Right renal cortex interstitium (tissue), 3 donors: ENCODE measurements at regions not wholly inside any gene's neighbourhood (a gene's known extent, or its start where the extent isn't known, plus 50 kb on each side); places are given as distances from the start of the nearest gene placed in this dataset.
"Not testable (repeated sequence)": the region's sequence is repeated elsewhere in the genome, so short reads cannot be mapped to it uniquely, and the experiment has no call there.

Experiments
- DNase-seq, 3 donors: peaks; one replicate each; pipeline ENCODE4 v3.0.0-alpha.2; 2013; ENCODE audit warnings: low read depth in 3 of 3, low spot score in 2 of 3

- DNase-seq = no peak
Observed at GRCh38 chr3:144499001-144499930, 527.6 kb downstream of the DIPK2A start.

- DNase-seq = no peak
Observed at GRCh38 chr3:144501467-144501866, 529.8 kb downstream of the DIPK2A start.

GRCh38 chr3:144502402-144502801, 530.8 kb downstream of the DIPK2A start:
- DNase-seq = no peak

- not testable (repeated sequence) for DNase-seq
Observed at GRCh38 chr3:144506375-144506774, 534.8 kb downstream of the DIPK2A start.

DNA sequence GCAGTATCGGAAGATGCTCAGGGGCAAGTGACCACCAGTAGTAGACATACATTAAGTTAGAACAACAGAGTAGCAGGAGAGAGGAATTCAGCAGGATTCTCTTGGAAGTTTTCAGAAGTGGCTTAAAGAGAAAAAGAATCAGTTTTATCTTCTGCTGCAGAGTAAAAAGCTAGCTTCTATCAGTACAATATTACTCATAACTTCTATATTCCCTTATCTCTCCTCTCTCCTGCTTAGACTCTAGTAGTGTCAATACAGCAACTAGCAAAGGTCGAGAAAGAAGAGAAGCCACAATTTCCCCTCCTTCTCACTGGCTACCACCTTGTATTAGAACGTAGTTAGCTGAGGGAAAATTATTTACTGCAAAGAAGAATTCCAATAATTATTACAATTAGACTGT, 539.7 kb downstream of the DIPK2A start:
- no peak for DNase-seq

- DNase-seq = no peak
Observed at GRCh38 chr3:144516026-144516425, 544.4 kb downstream of the DIPK2A start.

- DNase-seq = no peak
Observed at GRCh38 chr3:144516589-144516988, 545.0 kb downstream of the DIPK2A start.

DNA sequence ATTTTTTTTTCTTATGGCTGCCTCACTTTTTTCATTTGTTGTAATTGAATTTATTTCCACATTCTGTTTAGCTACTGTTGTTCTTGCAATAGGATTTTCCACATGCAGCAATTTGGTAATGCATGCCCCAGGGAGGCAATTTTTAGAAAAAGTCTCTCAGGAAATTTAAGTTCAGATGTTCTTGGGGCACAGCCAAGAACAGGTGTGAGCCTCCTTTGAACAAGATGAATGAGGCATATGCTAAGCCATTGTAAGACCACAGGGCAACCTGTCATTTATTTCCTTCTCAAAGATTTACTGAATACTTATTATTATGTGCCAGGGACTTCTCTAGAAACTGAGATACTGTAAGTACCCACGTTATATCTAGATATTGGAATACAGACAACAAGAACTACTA, 549.5 kb downstream of the DIPK2A start:
- DNase-seq = no peak

DNA sequence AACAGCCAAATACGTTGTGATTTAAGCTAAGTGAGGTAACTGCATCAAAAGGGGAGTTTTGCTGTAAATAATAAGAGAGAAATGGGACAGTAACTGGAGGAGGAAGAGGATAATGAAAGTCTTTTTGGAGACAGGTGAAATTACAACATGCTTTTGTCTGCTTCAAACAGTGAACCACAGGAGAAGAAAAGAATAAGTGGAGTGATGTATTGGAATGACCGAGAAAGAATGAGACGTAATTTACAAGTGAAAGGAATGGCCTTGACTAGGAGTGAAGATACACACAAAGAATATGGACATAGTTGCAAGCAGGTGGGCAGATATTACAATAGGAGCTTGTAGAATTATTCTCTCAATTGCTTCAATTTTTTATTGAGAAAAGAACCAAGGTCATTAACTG, 550.8 kb downstream of the DIPK2A start:
- DNase-seq = no peak

DNA sequence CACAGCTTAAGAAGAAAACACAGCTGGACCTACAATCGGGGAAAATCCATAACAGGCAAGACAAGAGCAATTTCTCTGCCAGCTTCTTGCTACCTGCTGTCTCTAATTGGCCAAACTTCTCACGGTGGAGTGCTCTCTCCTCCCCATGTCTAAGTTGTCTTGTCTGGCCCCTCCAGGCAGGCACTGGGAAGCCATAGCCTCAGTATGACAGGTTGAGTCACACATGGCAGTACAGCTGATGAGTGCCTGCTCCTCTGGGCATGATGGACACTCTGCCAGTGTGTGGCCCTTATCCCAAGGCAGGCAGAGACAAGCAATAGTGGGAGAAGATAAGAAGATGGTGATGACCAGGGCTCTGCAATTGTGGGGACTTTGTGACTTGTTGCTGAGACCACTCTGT, 551.8 kb downstream of the DIPK2A start:
- no peak for DNase-seq

- DNase-seq = no peak
Observed at GRCh38 chr3:144524531-144524930, 552.9 kb downstream of the DIPK2A start.

DNA sequence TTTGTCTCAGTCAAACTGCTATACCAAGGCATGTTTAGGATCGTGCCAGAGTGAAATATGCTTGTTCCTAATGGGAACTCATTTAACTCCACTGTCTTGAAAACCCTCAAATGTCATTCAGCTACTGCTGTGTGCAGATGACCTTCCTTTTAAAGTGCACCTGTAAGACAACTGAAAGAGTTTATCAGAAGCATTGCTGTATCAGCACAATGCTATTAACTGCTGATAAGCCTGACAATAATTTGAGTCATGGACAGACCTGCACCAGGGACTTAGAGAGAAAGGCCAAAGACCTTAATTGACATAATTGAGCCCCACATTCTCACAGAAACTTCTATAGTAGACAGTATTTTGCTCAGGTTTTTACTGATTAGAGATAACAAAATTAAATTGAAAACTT, 557.9 kb downstream of the DIPK2A start:
- DNase-seq = no peak

DNA sequence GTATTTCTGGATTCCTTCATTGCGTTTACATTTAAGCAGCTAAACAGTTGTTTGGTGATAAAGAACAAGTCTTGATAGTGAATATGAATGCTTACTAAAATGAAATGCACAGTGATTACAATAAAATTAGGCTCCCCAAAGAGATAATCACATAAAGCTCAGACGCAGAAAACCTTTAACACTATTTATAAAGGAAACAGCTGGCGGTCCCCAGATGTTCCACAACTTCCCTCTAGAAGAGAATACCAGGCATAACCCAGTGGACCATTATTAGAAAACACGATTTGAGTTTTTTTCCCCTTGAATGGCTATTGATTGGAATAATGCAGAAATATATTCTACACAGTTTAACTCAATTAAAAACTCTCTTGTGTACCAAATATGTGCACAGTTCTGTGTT, 573.2 kb downstream of the DIPK2A start:
- no peak for DNase-seq

GRCh38 chr3:144546539-144546938, 574.9 kb downstream of the DIPK2A start:
- no peak for DNase-seq

- DNase-seq = no peak
Observed at GRCh38 chr3:144548346-144548745, 576.7 kb downstream of the DIPK2A start.

DNA sequence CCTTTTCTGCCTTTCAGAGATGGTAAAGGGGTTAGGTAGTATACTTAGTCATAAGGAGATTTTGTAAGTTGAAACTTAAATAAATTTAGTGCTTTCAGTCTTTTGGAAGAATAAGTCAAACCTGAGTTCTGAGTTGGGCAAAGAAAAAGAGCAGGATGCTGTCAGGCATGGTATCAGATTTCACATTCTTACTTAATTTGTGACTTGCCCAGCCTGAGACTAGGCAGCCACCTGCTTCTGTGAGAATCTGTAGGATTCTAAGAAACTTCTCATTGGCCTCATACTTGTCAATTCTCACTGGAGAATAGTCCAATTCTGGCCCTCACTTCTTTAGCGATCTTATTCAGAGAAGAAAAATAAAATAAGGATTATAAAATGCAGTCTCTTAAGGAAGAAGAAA, 577.5 kb downstream of the DIPK2A start:
- DNase-seq = no peak

DNA sequence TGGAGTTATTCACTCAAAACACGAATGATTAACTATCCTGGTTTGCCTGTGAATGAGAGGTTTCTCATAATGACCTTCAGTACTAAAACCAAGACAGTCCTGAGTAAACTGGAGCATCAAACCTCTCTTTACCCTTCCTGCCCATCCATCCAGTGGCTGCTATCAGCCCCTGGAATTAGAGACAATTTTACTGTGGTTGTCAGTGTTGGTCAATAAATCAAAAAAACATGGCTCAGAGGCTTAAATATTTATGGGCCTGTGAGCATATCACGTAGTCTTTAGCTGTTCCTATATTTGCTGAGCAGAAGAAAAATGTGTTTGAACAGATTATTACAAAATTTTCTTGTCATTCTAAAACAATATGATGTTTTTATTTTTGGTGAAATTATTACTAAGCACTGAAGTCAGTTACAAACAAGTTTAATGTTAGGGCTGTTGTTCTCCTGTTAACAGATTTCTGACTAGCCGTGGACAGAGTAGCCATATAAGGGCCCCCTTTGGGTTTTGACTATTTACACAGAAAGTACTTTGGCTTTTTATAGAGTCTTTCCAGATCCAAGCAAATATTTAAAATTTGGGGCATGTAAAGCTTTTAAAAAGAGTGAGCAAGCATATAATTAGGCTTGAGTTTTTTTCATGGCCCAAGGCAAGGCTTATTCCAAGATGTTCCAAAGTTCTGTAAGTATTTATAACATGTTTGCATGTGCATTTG, 580.9 kb downstream of the DIPK2A start:
- no peak for DNase-seq

- no peak for DNase-seq
Observed at GRCh38 chr3:144553301-144553700, 581.7 kb downstream of the DIPK2A start.

GRCh38 chr3:144554889-144555288, 583.3 kb downstream of the DIPK2A start:
- no peak for DNase-seq

- no peak for DNase-seq
Observed at GRCh38 chr3:144556392-144556791, 584.8 kb downstream of the DIPK2A start.

- no peak for DNase-seq
Observed at GRCh38 chr3:144557515-144557914, 585.9 kb downstream of the DIPK2A start.

- no peak for DNase-seq
Observed at GRCh38 chr3:144564011-144564410, 592.4 kb downstream of the DIPK2A start.
